ENCODE measurements at regions not wholly inside any gene's neighbourhood (a gene's known extent, or its start where the extent isn't known, plus 50 kb on each side); places are given as distances from the start of the nearest gene placed in this dataset.

- TF ChIP-seq SP1 (IDR thresholded peaks at IDR 0.05) (no peak), CTCF (IDR thresholded peaks at IDR 0.05; ENCODE audit: low read depth, low read length, missing input control) (no peak), RAD21 (IDR thresholded peaks at IDR 0.05) (no peak), JUND (IDR thresholded peaks at IDR 0.05) (no peak), ATF3 (IDR thresholded peaks at IDR 0.05) (no peak)
Observed at GRCh38 chr10:128852449-128852848, 614.6 kb upstream of the MGMT start.

All from liver (tissue), 3 donors.